Adrenal gland (tissue), 9 donors: ENCODE measurements at regions not wholly inside any gene's neighbourhood (a gene's known extent, or its start where the extent isn't known, plus 50 kb on each side); places are given as distances from the start of the nearest gene placed in this dataset.

Source experiments
- DNase-seq, 7 donors: peaks; one replicate each; pipeline ENCODE4 v3.0.0-alpha.2; 2019 to 2020
- H3K27ac ChIP-seq, 5 donors: fragments of 200-600 bp; sonication (generic) in 4 of 5; 1 replicate in 3 of 5; 2 replicates in 2 of 5; pipeline versions ENCODE4 v1.5.1 to v1.8.0; 2016 to 2020; ENCODE audit warnings: mild to moderate bottlenecking in 1 of 5
- H3K27me3 ChIP-seq: fragments of 200-600 bp; 2 replicates; pipeline ENCODE4 v1.8.0; 2021
- H3K36me3 ChIP-seq, 2 donors: fragments of 200-600 bp; replicated peaks in 1 of 2; 1 replicate in 1 of 2; 2 replicates in 1 of 2; pipeline versions ENCODE4 v1.5.1 to v1.8.0; 2018 to 2022
- H3K4me1 ChIP-seq, 2 donors: fragments of 200-600 bp; replicated peaks in 1 of 2; 1 replicate in 1 of 2; 2 replicates in 1 of 2; pipeline versions ENCODE4 v1.5.1 to v1.8.0; 2018 to 2021
- H3K4me3 ChIP-seq, 4 donors: fragments of 200-600 bp; sonication (generic) in 3 of 4; one replicate each; pipeline ENCODE4 v1.5.1; 2016 to 2018
- H3K9me3 ChIP-seq, 3 donors: fragments of 200-600 bp; sonication (generic) in 1 of 3; replicated peaks in 1 of 3; 1 replicate in 2 of 3; 2 replicates in 1 of 3; pipeline versions ENCODE4 v1.5.1 to v1.8.0; 2016 to 2021
- POLR2A ChIP-seq, 2 donors: fragments of 450-650 bp; IDR thresholded peaks; one replicate each; pipeline ENCODE4 v1.6.1; 2017; ENCODE audit warnings: antibody characterized with exemption in 2 of 2, mild to moderate bottlenecking in 2 of 2, moderate library complexity in 1 of 2
- WGBS, 4 donors: extraction: QIAGEN DNeasy Blood & Tissue Kit in 2 of 4; methylation state at CpG; one replicate each; pipeline versions ENCODE4 v1.1.5 to v1.1.7; 2013 to 2017; 5-methylcytosine and 5-hydroxymethylcytosine counted together
- intact Hi-C, 2 donors: fragments of 100-400 bp; cut with DNase I; formaldehyde crosslinking; loops; one replicate each; pipeline versions ENCODE4 v1.14.1 to v1.15.0; 2022 to 2023
- TF ChIP-seq, protein P1 (sequence below), 6 experiments: fragments of 450-650 bp in 4 of 6; fragments of 200-600 bp in 2 of 6; sonication (generic) in 1 of 6; IDR thresholded peaks; 1 replicate in 5 of 6; 2 replicates in 1 of 6; pipeline versions ENCODE4 v1.5.1 to v1.8.0; 2016 to 2021; ENCODE audit warnings: antibody characterized with exemption in 6 of 6, mild to moderate bottlenecking in 2 of 6, moderate library complexity in 1 of 6
- donor health status: healthy with polysubstance abuse.
- donor health status: Bipolar disorder and iron deficiency.
- donor health status: DM: yes; HTN: yes; CAD: no.
- donor health status: DM: no; HTN: no; CAD: no.
- donor health status: DM: no; HTN: no; CAD: no.

DNA sequence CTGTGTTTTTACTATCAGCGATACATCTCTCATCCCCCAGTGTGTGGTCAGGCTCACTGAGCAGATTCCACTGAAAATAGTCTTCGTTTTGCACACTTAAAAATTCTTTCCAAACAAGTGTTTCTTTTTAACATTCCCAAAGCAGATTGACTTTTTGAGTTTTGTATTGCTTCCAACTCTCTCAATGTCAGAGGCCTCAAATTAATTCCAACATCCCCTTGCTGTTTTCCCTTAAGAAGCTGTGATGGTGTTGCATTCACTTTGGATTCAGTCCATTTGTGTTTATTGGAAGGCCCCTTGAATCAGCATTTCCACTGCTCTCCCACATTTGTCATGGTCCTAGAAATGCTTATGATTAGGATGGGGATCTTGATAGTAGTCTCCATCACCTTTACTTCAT lies 228.7 kb downstream of the KCNRG start:
- intact Hi-C loops, result no loop called here

DNA sequence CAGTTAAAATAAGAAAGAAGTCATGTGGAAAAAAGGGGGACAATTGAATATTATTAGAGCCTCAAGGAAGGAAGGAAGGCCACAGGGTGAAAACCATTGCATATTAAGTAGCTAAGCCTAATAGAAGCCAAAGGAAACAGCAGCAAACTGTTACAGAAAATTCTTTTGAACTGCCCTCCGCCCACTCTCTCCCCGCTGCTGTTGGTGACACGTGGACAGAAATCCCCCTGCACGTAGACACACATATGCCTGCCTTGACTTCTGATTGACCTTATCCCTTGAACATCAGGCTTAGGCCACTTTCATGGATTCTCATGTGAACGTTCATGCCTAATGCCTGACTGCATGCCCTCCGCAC lies 229.1 kb downstream of the KCNRG start:
- H3K4me1 ChIP-seq, result peaks cover 4 to 10% of the 10 kb centered on the region in 2 donors
- TF ChIP-seq POLR2A (IDR thresholded peaks at IDR 0.05), result no peak
- TF ChIP-seq, protein P1, sequence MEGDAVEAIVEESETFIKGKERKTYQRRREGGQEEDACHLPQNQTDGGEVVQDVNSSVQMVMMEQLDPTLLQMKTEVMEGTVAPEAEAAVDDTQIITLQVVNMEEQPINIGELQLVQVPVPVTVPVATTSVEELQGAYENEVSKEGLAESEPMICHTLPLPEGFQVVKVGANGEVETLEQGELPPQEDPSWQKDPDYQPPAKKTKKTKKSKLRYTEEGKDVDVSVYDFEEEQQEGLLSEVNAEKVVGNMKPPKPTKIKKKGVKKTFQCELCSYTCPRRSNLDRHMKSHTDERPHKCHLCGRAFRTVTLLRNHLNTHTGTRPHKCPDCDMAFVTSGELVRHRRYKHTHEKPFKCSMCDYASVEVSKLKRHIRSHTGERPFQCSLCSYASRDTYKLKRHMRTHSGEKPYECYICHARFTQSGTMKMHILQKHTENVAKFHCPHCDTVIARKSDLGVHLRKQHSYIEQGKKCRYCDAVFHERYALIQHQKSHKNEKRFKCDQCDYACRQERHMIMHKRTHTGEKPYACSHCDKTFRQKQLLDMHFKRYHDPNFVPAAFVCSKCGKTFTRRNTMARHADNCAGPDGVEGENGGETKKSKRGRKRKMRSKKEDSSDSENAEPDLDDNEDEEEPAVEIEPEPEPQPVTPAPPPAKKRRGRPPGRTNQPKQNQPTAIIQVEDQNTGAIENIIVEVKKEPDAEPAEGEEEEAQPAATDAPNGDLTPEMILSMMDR (IDR thresholded peaks at IDR 0.05), result no peak
- no peaks in the 10 kb centered on the region for H3K27me3 ChIP-seq
- 64 to 86% (median 72%) methylated on average over 6 of the region's 6 CpGs for WGBS, 4 donors
- H3K9me3 ChIP-seq, result peaks cover 0 to 5% (median 0%) of the 10 kb centered on the region in 3 donors
- no peaks in the 10 kb centered on the region for H3K36me3 ChIP-seq
- DNase-seq, result no peak
- H3K27ac ChIP-seq, result peak overlapping the region in 2 of 5 donors; percentile 14 to 65
- no peak overlapping the region for H3K4me3 ChIP-seq
- intact Hi-C loops, result no loop called here

More for the DNA sequence above, 228.7 kb downstream of the KCNRG start:
- WGBS, 4 donors, result 82 to 89% (median 84%) methylated on average over 2 of the region's 2 CpGs
- Histone ChIP-seq H3K27me3 (no peaks in the 10 kb centered on the region), H3K9me3 (peaks cover 0 to 5% (median 0%) of the 10 kb centered on the region in 3 donors), H3K27ac (no peak overlapping the region), H3K4me3 (no peak overlapping the region), H3K4me1 (peaks cover 4 to 10% of the 10 kb centered on the region in 2 donors), H3K36me3 (no peaks in the 10 kb centered on the region)
- no peak for DNase-seq
- TF ChIP-seq POLR2A (IDR thresholded peaks at IDR 0.05), result no peak
- TF ChIP-seq, protein P1 (IDR thresholded peaks at IDR 0.05), result no peak

DNA sequence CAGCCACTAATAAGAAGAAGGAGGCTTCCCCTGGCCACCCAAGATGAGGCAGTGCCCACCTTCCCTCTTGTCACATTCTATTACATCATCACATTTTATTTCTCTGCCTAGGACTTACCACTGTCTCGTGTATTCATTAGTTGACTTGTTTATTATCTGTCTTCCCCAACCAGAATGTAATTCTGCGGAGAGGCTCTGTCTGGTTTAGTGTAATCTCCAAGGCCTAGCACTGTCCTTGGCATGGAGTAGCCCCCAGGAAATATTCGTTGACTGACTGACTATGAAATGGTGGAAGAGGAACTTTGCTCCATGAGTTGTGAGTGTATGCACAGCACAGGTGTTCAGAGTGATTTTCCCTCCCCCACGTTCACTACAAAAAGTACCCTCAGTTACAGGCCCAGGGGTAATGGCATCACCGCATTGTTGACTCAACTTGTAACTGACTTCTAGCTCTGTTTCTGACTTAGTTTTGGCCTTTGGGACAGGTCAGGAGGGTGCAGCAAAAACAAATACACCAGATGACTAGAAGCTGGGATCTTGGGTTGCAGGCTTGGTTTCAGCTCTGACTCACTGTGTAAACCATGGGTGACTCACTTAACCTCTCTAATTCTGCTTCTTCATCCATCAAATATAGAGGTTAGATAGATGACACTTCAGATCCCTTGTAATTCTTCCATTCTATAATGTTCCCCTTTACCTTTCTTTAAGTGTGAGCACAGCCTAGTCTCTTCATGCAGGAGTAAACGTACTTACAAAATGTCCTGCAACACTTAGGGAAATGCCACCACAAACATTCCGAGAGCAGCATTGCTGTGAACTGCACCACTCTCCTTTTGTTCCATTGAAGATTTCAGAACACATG lies 229.7 kb downstream of the KCNRG start:
- TF ChIP-seq, protein P1 (IDR thresholded peaks at IDR 0.05), result no peak
- TF ChIP-seq POLR2A (IDR thresholded peaks at IDR 0.05), result no peak
- H3K27ac ChIP-seq, result peak overlapping the region in 2 of 5 donors; percentile 14 to 65
- intact Hi-C loops, result no loop called here
- no peak overlapping the region for H3K4me3 ChIP-seq
- H3K9me3 ChIP-seq, result peaks cover 0 to 5% (median 0%) of the 10 kb centered on the region in 3 donors
- H3K36me3 ChIP-seq, result no peaks in the 10 kb centered on the region
- peaks cover 4 to 10% of the 10 kb centered on the region in 2 donors for H3K4me1 ChIP-seq
- DNase-seq, result peak in 6 of 7 donors; percentile 32 to 55 (median 42)
- WGBS, 4 donors, result 58 to 65% (median 63%) methylated on average over 7 of the region's 7 CpGs
- no peaks in the 10 kb centered on the region for H3K27me3 ChIP-seq

DNA sequence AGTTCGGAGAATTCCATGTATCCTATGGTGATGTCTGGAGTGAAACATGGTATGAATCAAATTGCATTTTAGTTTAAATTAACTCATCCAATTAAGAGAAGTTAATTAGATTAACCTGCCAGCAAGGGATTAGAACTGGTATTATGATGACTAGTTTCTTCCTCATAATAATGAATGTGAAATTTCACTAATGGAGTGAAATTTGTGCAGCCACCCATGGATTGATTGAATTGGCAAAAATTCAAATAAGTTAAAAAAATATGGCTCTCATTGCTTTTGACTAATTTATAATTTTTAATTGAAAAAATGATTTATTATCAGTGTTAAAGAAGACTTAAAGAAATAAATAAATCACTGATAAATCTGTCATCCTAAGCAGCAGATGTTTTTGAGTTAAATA lies 232.0 kb downstream of the KCNRG start:
- H3K27ac ChIP-seq, result no peak overlapping the region
- peaks cover 4 to 10% of the 10 kb centered on the region in 2 donors for H3K4me1 ChIP-seq
- intact Hi-C loops, result no loop called here
- no peak overlapping the region for H3K4me3 ChIP-seq
- no peaks in the 10 kb centered on the region for H3K27me3 ChIP-seq
- no peak for DNase-seq
- 95 to 100% (median 98%) methylated on average over 1 of the region's 1 CpG for WGBS, 4 donors
- TF ChIP-seq, protein P1 (IDR thresholded peaks at IDR 0.05), result no peak
- TF ChIP-seq POLR2A (IDR thresholded peaks at IDR 0.05), result no peak
- H3K36me3 ChIP-seq, result no peaks in the 10 kb centered on the region
- no peaks in the 10 kb centered on the region for H3K9me3 ChIP-seq
